Stimulated activated naive CD8-positive, alpha-beta T cell treated with anti-CD3 and anti-CD28 coated beads, Interleukin-15, Interleukin-2, amounts not matched to agents 100 ng/mL and 50 ng/mL, for 24 hours (primary cell): ENCODE measurements at regions not wholly inside any gene's neighbourhood (a gene's known extent, or its start where the extent isn't known, plus 50 kb on each side); places are given as distances from the start of the nearest gene placed in this dataset.
"Not testable (repeated sequence)": the region's sequence is repeated elsewhere in the genome, so short reads cannot be mapped to it uniquely, and the experiment has no call there.

Experiments used
- H3K27ac Mint-ChIP-seq: one replicate; pipeline ENCODE4 v1.8.0; 2021; ENCODE audit warnings: mild to moderate bottlenecking, mixed read lengths
- H3K27me3 Mint-ChIP-seq: one replicate; pipeline ENCODE4 v1.8.0; 2021; ENCODE audit warnings: mixed read lengths
- H3K36me3 Mint-ChIP-seq: one replicate; pipeline ENCODE4 v1.8.0; 2021; ENCODE audit warnings: low read depth, mixed read lengths
- H3K4me1 Mint-ChIP-seq: one replicate; pipeline ENCODE4 v1.8.0; 2021; ENCODE audit warnings: low read depth, mixed read lengths
- H3K4me3 Mint-ChIP-seq: one replicate; pipeline ENCODE4 v1.8.0; 2021; ENCODE audit warnings: mild to moderate bottlenecking, mixed read lengths
- H3K9me3 Mint-ChIP-seq: one replicate; pipeline ENCODE4 v1.8.0; 2021; ENCODE audit warnings: mixed read lengths

GRCh38 chr3:152769523-152769922 is 65.4 kb upstream of the P2RY1 start:
- Mint-ChIP-seq H3K4me1 (no peaks in the 10 kb centered on the region), H3K9me3 (no peaks in the 10 kb centered on the region)

GRCh38 chr3:152770296-152770695 is 64.6 kb upstream of the P2RY1 start:
- Mint-ChIP-seq H3K4me1 (no peaks in the 10 kb centered on the region), H3K36me3 (no peaks in the 10 kb centered on the region)

More at GRCh38 chr3:152769523-152769922, 65.4 kb upstream of the P2RY1 start:
- Mint-ChIP-seq H3K36me3 (no peaks in the 10 kb centered on the region), H3K27ac (no peak overlapping the region), H3K4me3 (no peak overlapping the region), H3K27me3 (no peaks in the 10 kb centered on the region)

GRCh38 chr3:152771120-152771519 is 63.8 kb upstream of the P2RY1 start:
- Mint-ChIP-seq H3K4me1 (no peaks in the 10 kb centered on the region), H3K36me3 (no peaks in the 10 kb centered on the region), H3K4me3 (no peak overlapping the region), H3K27me3 (no peaks in the 10 kb centered on the region), H3K9me3 (no peaks in the 10 kb centered on the region), H3K27ac (no peak overlapping the region)

More at GRCh38 chr3:152770296-152770695, 64.6 kb upstream of the P2RY1 start:
- Mint-ChIP-seq H3K4me3 (no peak overlapping the region), H3K27me3 (no peaks in the 10 kb centered on the region), H3K9me3 (no peaks in the 10 kb centered on the region), H3K27ac (no peak overlapping the region)

- Mint-ChIP-seq H3K27ac (no peak overlapping the region), H3K4me1 (no peaks in the 10 kb centered on the region), H3K4me3 (no peak overlapping the region), H3K27me3 (no peaks in the 10 kb centered on the region), H3K36me3 (no peaks in the 10 kb centered on the region), H3K9me3 (no peaks in the 10 kb centered on the region)
Measured at GRCh38 chr3:152772674-152773225, 62.2 kb upstream of the P2RY1 start.

- no peak overlapping the region for H3K27ac Mint-ChIP-seq
- no peaks in the 10 kb centered on the region for H3K27me3 Mint-ChIP-seq
- H3K9me3 Mint-ChIP-seq = no peaks in the 10 kb centered on the region
- H3K4me1 Mint-ChIP-seq = no peaks in the 10 kb centered on the region
- H3K36me3 Mint-ChIP-seq = no peaks in the 10 kb centered on the region
- no peak overlapping the region for H3K4me3 Mint-ChIP-seq
Measured at GRCh38 chr3:152773633-152774032, 61.3 kb upstream of the P2RY1 start.

GRCh38 chr3:152774230-152774629 is 60.7 kb upstream of the P2RY1 start:
- H3K27me3 Mint-ChIP-seq, H3K4me1 Mint-ChIP-seq, H3K4me3 Mint-ChIP-seq, H3K9me3 Mint-ChIP-seq, H3K36me3 Mint-ChIP-seq, H3K27ac Mint-ChIP-seq: not testable (repeated sequence)

- no peak overlapping the region for H3K4me3 Mint-ChIP-seq
- H3K4me1 Mint-ChIP-seq = no peaks in the 10 kb centered on the region
- no peak overlapping the region for H3K27ac Mint-ChIP-seq
- H3K36me3 Mint-ChIP-seq = no peaks in the 10 kb centered on the region
- H3K9me3 Mint-ChIP-seq = no peaks in the 10 kb centered on the region
- H3K27me3 Mint-ChIP-seq = no peaks in the 10 kb centered on the region
Measured at GRCh38 chr3:152778022-152778421, 56.9 kb upstream of the P2RY1 start.

GRCh38 chr3:152779653-152780052 is 55.3 kb upstream of the P2RY1 start:
- H3K36me3 Mint-ChIP-seq = no peaks in the 10 kb centered on the region
- H3K27ac Mint-ChIP-seq = no peak overlapping the region
- H3K4me3 Mint-ChIP-seq = no peak overlapping the region
- H3K9me3 Mint-ChIP-seq = no peaks in the 10 kb centered on the region
- no peaks in the 10 kb centered on the region for H3K4me1 Mint-ChIP-seq
- H3K27me3 Mint-ChIP-seq = no peaks in the 10 kb centered on the region

GRCh38 chr3:152780553-152780952 is 54.4 kb upstream of the P2RY1 start:
- Mint-ChIP-seq H3K36me3 (no peaks in the 10 kb centered on the region), H3K27me3 (no peaks in the 10 kb centered on the region), H3K27ac (no peak overlapping the region), H3K4me3 (no peak overlapping the region), H3K9me3 (no peaks in the 10 kb centered on the region), H3K4me1 (no peaks in the 10 kb centered on the region)

- H3K4me1 Mint-ChIP-seq = no peaks in the 10 kb centered on the region
- H3K4me3 Mint-ChIP-seq = no peak overlapping the region
- no peaks in the 10 kb centered on the region for H3K36me3 Mint-ChIP-seq
- no peaks in the 10 kb centered on the region for H3K9me3 Mint-ChIP-seq
- no peak overlapping the region for H3K27ac Mint-ChIP-seq
- no peaks in the 10 kb centered on the region for H3K27me3 Mint-ChIP-seq
Measured at GRCh38 chr3:152785051-152785450, 49.9 kb upstream of the P2RY1 start.
